Type B pancreatic cell (in vitro differentiated cells): ENCODE measurements at regions not wholly inside any gene's neighbourhood (a gene's known extent, or its start where the extent isn't known, plus 50 kb on each side); places are given as distances from the start of the nearest gene placed in this dataset.

Experiments used
- DNase-seq: peaks from one replicate; pipeline ENCODE4 v3.0.0; 2021; ENCODE audit warnings: mixed read lengths; ENCODE audit not compliant: unreplicated experiment; ENCODE audit errors: extremely low spot score
- H3K27ac Mint-ChIP-seq: 2 replicates; pipeline ENCODE4 v1.8.0; 2021; ENCODE audit warnings: mild to moderate bottlenecking, mixed read lengths
- H3K27me3 Mint-ChIP-seq: 2 replicates; pipeline ENCODE4 v1.8.0; 2021; ENCODE audit warnings: mixed read lengths
- H3K36me3 Mint-ChIP-seq: 2 replicates; pipeline ENCODE4 v1.8.0; 2021; ENCODE audit warnings: mixed read lengths
- H3K4me1 Mint-ChIP-seq: one replicate; pipeline ENCODE4 v1.8.0; 2021; ENCODE audit warnings: mixed read lengths; ENCODE audit not compliant: unreplicated experiment
- H3K4me3 Mint-ChIP-seq: 2 replicates; pipeline ENCODE4 v1.8.0; 2021; ENCODE audit warnings: mild to moderate bottlenecking, mixed read lengths
- H3K9me3 Mint-ChIP-seq: 2 replicates; pipeline ENCODE4 v1.8.0; 2021; ENCODE audit warnings: mixed read lengths
- TF ChIP-seq, protein P1 (sequence below): fragments of 200-600 bp; sonication (generic); conservative IDR thresholded peaks from 2 replicates; pipeline ENCODE4 v1.5.0; 2021; ENCODE audit warnings: antibody characterized with exemption, mild to moderate bottlenecking

DNA sequence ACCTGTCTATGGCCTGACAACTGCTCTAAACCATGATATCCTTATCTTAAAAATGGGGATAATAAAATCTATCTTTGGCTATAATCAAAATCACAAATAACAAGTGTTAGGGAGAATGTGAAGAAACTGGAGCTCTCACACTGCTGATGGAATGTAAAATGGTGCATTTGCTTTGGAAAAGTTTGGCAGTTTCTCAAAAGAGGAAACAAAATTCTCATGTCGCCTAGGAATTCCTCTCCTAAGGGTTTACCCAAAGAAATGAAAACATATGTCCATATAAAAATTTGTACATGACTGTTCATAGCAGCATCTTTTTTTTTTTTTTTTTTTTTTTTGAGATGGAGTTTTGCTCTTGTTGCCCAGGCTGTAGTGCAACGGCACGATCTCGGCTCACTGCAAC lies 64.3 kb downstream of the ZNF281 start:
- TF ChIP-seq, protein P1, sequence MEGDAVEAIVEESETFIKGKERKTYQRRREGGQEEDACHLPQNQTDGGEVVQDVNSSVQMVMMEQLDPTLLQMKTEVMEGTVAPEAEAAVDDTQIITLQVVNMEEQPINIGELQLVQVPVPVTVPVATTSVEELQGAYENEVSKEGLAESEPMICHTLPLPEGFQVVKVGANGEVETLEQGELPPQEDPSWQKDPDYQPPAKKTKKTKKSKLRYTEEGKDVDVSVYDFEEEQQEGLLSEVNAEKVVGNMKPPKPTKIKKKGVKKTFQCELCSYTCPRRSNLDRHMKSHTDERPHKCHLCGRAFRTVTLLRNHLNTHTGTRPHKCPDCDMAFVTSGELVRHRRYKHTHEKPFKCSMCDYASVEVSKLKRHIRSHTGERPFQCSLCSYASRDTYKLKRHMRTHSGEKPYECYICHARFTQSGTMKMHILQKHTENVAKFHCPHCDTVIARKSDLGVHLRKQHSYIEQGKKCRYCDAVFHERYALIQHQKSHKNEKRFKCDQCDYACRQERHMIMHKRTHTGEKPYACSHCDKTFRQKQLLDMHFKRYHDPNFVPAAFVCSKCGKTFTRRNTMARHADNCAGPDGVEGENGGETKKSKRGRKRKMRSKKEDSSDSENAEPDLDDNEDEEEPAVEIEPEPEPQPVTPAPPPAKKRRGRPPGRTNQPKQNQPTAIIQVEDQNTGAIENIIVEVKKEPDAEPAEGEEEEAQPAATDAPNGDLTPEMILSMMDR, result no peak

DNA sequence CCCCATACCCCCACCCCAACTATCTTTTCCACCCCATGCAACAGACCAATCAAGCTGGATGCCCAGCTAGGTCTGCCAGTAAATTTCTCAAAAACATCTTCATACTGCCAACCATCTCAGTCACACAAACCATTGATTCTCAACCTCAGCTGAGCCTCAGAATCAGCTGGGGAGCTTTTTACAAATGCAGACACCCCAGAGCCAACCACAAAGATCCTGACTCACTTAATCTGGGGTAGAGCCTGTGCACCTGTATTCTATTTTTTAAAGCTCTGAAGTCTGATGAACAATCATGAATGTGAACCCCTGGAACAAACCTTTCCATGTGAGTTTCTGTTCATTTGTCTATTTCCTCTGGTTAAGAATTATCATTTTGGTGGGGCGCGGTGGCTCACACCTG lies 66.0 kb downstream of the ZNF281 start:
- H3K27ac Mint-ChIP-seq, result no peak overlapping the region
- TF ChIP-seq, protein P1, result no peak
- no peaks in the 10 kb centered on the region for H3K4me1 Mint-ChIP-seq
- H3K9me3 Mint-ChIP-seq, result no peaks in the 10 kb centered on the region
- H3K4me3 Mint-ChIP-seq, result no peak overlapping the region
- no peaks in the 10 kb centered on the region for H3K36me3 Mint-ChIP-seq
- H3K27me3 Mint-ChIP-seq, result no peaks in the 10 kb centered on the region
- no peak for DNase-seq

More for the DNA sequence above, 64.3 kb downstream of the ZNF281 start:
- no peak for DNase-seq
- no peak overlapping the region for H3K27ac Mint-ChIP-seq
- H3K9me3 Mint-ChIP-seq, result no peaks in the 10 kb centered on the region
- H3K4me3 Mint-ChIP-seq, result no peak overlapping the region
- no peaks in the 10 kb centered on the region for H3K4me1 Mint-ChIP-seq
- no peaks in the 10 kb centered on the region for H3K27me3 Mint-ChIP-seq
- no peaks in the 10 kb centered on the region for H3K36me3 Mint-ChIP-seq

DNA sequence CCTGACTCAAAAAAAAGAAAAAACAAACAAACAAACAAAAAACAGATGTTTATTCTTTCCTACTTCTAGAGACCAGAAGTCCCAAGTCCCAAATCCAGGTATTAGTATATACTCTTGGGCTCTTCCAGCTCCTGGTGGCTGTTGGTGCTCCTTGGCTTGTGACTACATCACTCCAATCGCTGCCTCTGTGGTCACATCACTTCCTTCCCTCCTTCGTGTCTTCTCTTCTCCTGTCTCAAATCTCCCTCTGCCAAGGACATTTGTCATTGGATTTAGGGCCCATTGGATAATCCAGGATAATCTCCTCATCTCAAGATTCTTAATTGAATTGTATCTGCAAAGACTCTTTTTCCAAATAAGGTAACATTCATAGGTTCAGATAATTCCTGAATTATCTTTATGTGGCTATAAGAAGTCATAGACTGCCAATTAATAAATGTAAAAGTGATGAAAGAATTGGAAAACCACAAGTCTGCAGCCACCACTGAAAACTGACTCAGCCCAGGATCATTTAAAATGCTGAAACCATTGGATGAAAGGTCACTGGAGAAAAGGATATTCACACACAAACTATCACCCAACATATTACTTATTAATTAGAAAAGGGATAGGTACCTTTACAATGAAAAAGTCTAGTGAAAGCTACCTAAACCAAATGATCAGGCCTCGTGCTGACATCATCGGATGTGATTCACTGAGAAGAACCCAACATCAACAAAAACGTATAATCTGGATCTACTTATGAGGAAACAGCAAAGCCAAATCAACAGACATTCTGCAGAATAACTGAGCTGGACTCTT lies 67.1 kb downstream of the ZNF281 start:
- Mint-ChIP-seq H3K36me3 (no peaks in the 10 kb centered on the region), H3K9me3 (no peaks in the 10 kb centered on the region), H3K27me3 (no peaks in the 10 kb centered on the region), H3K4me3 (no peak overlapping the region), H3K4me1 (peaks cover 2% of the 10 kb centered on the region), H3K27ac (no peak overlapping the region)
- no peak for DNase-seq
- TF ChIP-seq, protein P1, result no peak

DNA sequence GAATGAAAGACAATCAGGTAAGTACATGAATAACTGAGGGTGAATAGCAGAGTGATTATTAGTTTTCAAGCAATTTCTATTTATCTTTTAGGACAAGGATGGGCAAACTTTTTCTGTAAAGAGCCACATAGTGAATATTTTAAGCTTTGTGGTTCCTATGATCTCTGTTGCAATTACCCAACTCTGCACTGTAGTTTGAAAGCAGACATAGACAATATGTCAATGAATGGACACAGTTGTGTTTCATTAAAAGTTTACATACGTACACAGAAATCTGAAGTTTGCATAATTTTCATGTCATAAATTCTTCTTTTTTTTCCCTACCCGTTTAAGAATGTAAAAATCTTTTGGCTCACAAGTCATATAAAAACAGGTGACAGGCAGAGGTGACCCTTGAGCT lies 71.4 kb downstream of the ZNF281 start:
- no peak overlapping the region for H3K27ac Mint-ChIP-seq
- no peaks in the 10 kb centered on the region for H3K27me3 Mint-ChIP-seq
- no peaks in the 10 kb centered on the region for H3K9me3 Mint-ChIP-seq
- TF ChIP-seq, protein P1, result no peak
- no peak for DNase-seq
- no peaks in the 10 kb centered on the region for H3K36me3 Mint-ChIP-seq
- peaks cover 16% of the 10 kb centered on the region for H3K4me1 Mint-ChIP-seq
- H3K4me3 Mint-ChIP-seq, result no peak overlapping the region

DNA sequence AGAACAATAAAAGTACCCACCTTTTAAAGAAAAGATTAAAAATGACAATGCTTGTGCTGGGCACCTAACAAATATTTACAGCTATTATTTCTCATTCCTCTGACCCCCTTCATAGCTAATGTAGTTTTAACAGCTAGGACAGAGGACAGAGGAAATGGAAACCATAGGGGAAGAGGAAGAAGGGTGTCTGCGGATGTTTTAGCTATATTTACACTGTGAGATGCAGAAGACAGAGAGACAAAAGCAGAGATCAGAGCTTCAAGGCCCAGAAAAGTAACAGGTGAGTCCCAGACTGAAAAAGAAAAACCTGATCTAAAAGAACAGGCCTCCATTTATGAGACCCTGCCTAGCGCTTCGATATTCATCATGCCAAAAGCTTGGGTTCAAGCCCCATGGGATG lies 72.0 kb downstream of the ZNF281 start:
- no peak for DNase-seq
- H3K4me1 Mint-ChIP-seq, result peaks cover 16% of the 10 kb centered on the region
- no peak overlapping the region for H3K27ac Mint-ChIP-seq
- no peaks in the 10 kb centered on the region for H3K9me3 Mint-ChIP-seq
- no peak overlapping the region for H3K4me3 Mint-ChIP-seq
- TF ChIP-seq, protein P1, result no peak
- H3K36me3 Mint-ChIP-seq, result no peaks in the 10 kb centered on the region
- no peaks in the 10 kb centered on the region for H3K27me3 Mint-ChIP-seq
